Midbrain (tissue), 1 donor: ENCODE measurements at regions not wholly inside any gene's neighbourhood (a gene's known extent, or its start where the extent isn't known, plus 50 kb on each side); places are given as distances from the start of the nearest gene placed in this dataset.

ENCODE experiments used
- DNase-seq: peaks from one replicate; lab custom pipeline; 2025; lab: John Stamatoyannopoulos, UW

DNA sequence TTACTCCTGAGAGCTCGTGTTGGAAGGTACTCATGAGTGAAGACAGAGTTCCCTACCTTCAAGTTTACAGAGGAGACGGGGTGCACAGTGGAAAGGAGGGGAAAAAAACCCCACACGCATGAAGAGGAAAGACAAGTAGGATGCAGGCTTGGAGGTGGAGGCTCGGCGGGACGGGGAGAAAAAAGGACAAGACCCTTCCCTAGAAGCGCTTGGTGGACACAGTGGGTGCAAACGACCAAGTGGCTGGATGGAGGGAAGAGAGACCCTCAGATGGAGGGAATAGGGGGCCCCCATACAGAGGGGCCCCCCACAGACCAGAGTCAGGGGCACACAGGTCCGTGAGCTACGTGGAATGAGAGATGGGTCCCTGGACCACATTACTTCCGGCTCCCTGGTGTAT, 380.1 kb downstream of the SHANK2 start:
- no peak for DNase-seq

- DNase-seq, result no peak
These were observed 379.2 kb downstream of the SHANK2 start for GRCh38 chr11:70872955-70873735.

DNA sequence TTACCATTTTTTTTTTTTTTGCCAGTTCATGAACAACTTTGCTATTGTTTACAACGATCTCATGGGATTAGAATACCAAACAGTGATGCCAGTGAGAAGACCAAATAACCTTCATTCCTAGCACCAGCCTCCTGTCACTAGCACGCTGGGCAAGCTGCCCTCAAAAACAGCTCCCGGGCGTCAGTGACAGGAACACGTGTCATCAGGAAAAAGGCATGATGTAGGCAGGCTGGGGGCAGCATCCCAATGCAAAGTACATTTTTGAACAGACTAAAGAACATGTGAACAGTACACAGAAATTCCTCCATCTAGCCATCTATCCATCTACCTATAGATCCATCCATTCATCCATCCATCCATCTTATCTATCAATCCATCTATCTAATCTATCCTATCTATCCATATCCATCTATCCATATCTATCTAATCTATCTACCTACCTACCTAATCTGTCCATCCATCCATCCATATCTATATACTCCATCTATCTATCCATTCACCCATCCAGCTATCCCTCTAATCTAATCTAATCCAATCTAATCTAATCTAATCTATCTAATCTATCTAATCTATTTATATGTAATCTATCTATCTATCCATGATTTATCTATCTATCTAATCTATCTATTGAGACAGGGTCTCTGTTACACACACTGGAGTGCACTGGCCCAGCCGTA, 378.5 kb downstream of the SHANK2 start:
- no peak for DNase-seq

DNA sequence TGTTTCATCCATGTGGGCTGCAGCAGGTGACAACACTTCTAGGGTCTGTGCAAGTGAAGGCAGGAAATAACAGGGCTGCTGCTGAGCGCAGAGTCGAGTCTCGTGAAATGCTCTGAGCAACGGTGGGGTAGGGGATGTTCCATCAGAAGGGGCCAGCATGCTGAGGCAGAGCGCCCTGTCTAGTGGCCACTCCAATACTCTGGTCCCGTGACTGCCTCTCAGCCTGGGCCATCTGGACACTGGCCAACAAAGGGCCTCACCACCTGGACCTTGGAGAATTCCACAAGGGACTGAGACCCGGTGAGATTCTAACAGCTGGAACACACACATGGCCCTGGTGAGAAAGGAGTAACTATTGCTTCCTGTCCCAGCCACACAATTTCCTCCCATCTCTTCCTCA, 375.7 kb downstream of the SHANK2 start:
- DNase-seq, result no peak

- no peak for DNase-seq
These were observed 375.2 kb downstream of the SHANK2 start for GRCh38 chr11:70877151-70877550.

DNA sequence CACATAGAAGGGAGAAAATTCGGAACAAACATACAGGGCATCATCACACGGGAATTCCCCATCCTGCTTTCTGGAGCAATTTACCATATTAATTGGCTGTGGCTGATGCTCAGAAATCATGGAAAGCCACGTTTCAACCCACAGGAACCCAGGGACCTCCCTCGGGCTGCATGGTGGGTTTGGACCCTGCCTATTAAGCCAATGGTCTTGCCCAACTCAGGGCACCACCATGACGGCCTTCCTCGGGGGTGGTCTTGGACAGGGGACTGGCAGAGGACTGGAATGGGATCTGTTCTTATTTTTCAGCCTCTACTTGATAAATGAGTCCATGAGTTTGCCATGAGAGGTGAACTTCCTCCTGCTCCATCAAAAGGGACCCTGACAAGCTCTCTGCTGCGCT, 374.0 kb downstream of the SHANK2 start:
- DNase-seq, result no peak

GRCh38 chr11:70879601-70880285, 372.6 kb downstream of the SHANK2 start:
- no peak for DNase-seq

GRCh38 chr11:70880416-70880815, 372.0 kb downstream of the SHANK2 start:
- DNase-seq, result no peak

DNA sequence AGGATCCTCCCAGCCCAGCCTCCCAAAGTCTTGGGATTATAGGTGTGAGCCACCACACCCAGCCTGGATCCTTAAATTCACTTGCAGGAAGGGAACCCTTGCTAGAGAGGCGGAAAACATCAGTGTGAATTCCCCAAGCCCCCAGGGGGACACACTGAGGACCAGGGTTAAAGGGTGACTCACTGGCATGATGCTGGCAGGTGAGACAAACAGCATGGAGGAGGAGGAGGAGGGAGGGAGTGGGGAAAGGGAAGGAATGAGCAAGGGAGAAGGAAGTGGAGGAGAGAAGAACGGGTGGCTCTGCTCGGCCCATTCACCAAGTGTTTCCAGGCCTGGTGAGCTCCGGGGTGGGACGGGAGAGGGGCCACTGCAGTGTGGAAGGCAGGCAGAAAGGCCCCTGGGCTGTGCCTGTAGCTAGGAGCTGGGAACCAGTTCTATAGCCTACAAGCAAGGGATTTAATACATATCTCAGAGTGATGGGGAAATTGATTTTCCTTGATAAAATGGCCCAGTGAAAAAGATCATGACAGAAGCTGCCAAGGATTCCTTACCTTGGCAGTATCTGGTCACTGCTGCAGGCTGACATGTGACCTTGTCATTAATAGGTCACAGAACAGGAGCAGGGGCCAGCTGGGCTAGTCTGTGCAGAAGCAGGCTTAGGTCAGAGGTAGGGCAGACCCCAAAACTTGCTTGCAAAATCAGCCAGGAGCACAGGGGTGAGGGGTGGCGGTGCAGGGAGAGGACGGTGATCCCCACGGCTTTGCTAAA, 370.2 kb downstream of the SHANK2 start:
- no peak for DNase-seq

DNA sequence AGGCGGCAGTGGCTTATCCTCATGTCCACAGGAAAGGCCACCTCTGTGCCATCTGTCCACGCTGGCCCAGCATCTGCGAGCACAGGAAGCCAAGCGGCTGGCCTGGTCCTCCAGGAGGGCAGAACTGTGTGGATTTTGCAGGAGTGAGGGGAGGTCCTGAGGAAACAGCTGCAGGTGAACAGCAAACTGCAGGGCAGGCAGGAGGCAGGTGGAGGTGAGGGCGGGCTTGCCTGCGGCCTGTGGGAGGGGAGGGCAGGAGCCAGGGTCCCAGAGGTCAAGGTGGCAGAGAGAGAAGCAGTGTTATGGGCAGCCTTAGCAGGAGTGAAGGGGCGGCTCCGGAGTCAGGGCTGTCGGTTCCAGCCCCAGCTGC, 369.7 kb downstream of the SHANK2 start:
- DNase-seq, result no peak

GRCh38 chr11:70883323-70883940, 368.9 kb downstream of the SHANK2 start:
- no peak for DNase-seq

DNA sequence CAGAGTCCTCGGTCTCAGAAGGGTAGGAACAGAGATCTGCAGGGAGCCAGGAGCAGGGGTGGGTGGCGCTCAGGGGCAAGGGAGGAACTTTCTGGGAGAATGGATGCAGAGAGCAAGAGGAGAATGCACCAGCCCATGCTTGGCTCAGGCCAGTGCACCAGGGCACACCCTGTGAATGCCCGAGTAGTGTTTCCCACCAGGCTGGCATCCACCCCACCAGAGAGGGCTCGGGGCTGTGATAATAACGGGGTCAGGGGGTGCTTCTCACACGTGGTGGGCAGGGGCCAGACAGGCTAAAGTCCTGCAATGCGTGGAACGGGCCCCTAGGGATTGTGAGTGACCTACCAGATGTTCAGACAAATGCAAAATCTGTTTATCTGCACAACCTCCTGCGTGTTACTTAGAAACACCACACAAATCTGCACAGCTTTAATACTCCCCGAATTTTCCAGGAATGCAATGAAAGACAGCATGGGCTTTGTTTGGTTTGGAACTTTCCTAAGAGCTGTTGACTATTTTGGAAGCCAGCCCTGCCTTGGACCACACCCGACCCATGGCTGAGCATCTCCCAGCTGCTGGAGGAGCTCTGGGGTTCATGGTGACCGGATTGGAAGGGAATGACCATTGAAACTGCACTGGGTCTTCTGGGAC, 368.3 kb downstream of the SHANK2 start:
- no peak for DNase-seq

DNA sequence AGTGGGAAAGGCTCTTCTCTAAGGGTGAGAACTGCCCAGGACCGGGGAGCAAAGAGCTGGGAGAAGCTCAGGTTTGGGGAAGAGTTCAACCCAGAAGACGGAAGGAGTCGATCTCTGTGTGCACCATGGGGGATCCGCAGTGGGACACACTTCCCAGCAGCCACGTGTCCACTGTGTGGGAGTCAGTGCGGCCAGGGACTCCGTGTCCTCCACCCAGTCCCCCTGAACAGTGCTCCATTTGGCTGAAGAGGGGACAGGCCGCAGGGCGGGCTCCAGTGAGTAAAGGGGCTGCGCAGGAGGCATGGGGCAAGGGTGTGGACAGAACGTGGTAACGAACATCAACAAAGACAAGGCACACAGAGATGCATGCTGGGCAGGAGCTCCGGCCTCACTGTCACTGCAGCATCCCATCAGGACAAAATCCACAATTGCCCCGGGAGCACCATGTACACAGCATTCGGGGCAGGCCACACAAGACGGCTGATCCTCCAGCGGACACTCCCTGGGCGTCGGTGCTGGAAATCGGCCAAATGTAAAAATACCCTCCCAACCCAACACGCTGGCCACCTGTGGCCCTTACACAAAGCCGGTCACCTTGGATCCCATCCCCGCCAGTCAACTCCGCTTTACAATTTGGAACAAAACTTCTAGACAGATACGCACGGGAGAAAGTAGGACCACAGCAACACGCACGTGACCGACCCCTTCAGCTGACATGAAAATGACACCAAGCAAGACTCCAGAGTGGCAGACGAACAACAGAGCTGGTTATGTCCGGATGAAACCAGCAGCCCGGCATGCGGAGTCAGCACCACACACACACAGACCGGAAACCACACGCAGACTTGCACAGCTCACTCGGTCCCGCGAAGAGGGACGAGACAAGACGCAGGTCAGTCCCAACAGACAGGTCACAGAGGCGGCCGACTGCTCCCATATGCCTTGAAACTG, 366.8 kb downstream of the SHANK2 start:
- DNase-seq, result no peak

DNA sequence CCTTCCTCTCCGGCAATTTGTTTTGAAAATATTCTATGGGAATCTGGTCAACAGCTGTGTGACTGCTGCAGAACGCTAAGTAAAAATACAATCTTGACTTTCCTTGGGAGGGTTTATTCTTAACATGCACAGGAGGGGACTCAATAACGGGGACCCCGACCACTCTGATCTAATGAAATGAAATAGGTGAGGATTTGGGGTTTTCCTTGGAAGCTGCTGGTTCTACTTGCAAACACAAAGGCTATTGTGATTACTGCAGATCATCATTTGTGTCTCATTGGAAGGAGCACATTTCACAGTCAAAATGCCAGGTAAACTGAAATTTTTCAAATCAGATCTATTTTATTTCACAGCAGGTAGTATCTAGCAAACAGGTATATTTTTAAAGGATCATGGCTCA, 366.1 kb downstream of the SHANK2 start:
- no peak for DNase-seq

DNA sequence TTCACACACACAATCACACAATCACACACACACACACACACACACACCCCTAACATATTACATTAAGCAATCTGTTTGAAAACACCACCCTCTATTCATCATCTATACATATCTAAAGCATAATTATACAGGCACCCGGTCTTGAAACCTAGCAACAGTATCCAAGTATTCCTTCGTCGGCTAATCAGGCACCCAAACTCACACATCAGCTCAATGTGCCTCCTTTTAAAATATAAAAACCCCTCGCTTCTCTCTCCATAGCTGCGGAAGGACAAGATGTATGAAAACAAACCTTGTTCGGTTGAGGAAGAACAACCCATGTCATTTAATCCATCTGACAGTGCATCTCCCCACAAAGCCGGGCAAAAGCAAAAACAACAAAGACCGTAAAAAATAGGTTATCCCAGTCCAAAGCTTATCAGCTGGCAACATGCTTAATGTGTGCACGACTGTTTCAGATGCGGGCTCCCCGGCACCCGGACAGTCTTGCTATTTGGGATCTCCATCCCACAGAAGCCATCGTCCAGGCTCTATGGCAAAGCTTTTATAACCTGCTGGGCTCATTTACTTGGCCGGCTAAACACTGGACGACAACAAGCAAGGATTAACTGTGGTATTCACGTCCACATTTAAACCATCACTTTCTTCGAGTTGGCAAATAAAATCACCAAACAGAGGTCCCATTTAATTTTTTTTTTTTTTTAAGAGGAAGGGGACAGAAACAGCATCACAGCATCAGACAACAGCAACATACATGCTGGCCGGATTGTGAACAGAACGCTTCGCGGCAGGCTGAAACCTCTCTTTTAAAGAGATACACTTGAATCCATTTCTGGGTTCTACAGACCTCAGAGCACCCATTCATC, 365.5 kb downstream of the SHANK2 start:
- peak; percentile 2 for DNase-seq

- no peak for DNase-seq
These were observed 364.9 kb downstream of the SHANK2 start for GRCh38 chr11:70887542-70887827.

DNA sequence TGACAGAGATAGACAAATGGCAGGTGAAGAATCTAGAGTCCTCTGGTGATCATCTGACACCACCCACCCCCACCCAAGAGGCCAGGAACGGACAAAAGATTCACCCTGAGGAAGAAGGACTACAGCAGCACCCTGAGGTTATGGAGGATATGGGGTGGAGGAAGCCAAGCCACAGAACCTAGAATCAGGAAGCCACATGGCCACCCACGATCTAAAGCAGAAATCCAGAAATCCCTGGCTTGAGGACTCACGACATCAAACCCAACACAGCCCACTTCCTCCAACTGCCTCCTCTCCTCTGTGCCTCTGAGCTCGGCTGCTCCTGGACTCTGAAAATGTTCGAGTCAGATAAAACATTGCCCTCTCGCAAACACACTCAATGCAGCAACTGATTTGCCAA, 364.3 kb downstream of the SHANK2 start:
- no peak for DNase-seq

GRCh38 chr11:70889411-70889810, 363.0 kb downstream of the SHANK2 start:
- DNase-seq, result no peak

- DNase-seq, result no peak
These were observed 360.5 kb downstream of the SHANK2 start for GRCh38 chr11:70891844-70892380.
